K562 (cell line): ENCODE measurements at regions not wholly inside any gene's neighbourhood (a gene's known extent, or its start where the extent isn't known, plus 50 kb on each side); places are given as distances from the start of the nearest gene placed in this dataset.

Source experiments
- ATAC-seq: fragments of 200-7000 bp; cut with Tn5 transposase; 3 replicates; pipeline ENCODE4 v1.9.1; 2020; ENCODE audit warnings: moderate library complexity
- BruUV-seq: library from RNA; stranded (reverse); fragments of 400-500 nt; replicated peaks from 2 replicates; lab custom pipeline; 2021; lab: Mats Ljungman, UMichigan
- CTCF ChIA-PET: fragments of 300-600 bp; formaldehyde crosslinking; extraction: SDS; loops from one replicate; lab custom pipeline; 2021; ENCODE audit warnings: low intra/inter-chr PET ratio; lab: Yijun Ruan, JAX
- POLR2A ChIA-PET: fragments of 300-600, 350-650 bp; sonication (Branson Sonifier 250); formaldehyde crosslinking; extraction: SDS; loops from one replicate; lab custom pipeline; 2021; ENCODE audit warnings: antibody characterized with exemption, inconsistent platforms; lab: Yijun Ruan, JAX
- DNase-seq, 4 experiments: peaks; one replicate each; pipeline versions ENCODE4 v3.0.0 to v3.0.0-alpha.2; 2011 to 2018; ENCODE audit warnings: low spot score in 3 of 4, mixed read lengths in 3 of 4; ENCODE audit errors: extremely low read depth in 1 of 4
- FAIRE-seq: peaks from 2 replicates; lab custom pipeline; 2011; peaks lifted over from hg19 to GRCh38; lab: Jason Lieb, UNC
- H2AFZ ChIP-seq: 2 replicates; pipeline ENCODE4 v1.6.0; 2011; ENCODE audit warnings: low read depth, low read length, control low read depth, inconsistent platforms
- H3K27ac ChIP-seq: fragments of 200-600 bp; 3 replicates; pipeline ENCODE4 v1.8.0; 2011; ENCODE audit warnings: low read depth, mild to moderate bottlenecking, control low read depth, inconsistent platforms, low read length, moderate library complexity, mixed read lengths; ENCODE audit errors: extremely low read depth
- H3K27me3 ChIP-seq, 2 experiments: fragments of 300-600 bp in 1 of 2; 2 replicates in 1 of 2; 3 replicates in 1 of 2; pipeline versions ENCODE4 v1.6.0 to v1.8.0; 2011; ENCODE audit warnings: inconsistent platforms in 2 of 2, low read length in 2 of 2, mild to moderate bottlenecking in 1 of 2, mixed read lengths in 1 of 2, moderate library complexity in 1 of 2; ENCODE audit not compliant: control insufficient read depth in 2 of 2, insufficient read depth in 2 of 2
- H3K36me3 ChIP-seq: fragments of 300-600 bp; 3 replicates; pipeline ENCODE4 v1.8.0; 2011; ENCODE audit warnings: mild to moderate bottlenecking, low read length, inconsistent platforms; ENCODE audit not compliant: control insufficient read depth, insufficient read depth
- H3K4me1 ChIP-seq, 2 experiments: fragments of 200-600 bp in 1 of 2; replicated peaks in 1 of 2; 2 replicates in 1 of 2; 3 replicates in 1 of 2; pipeline versions ENCODE4 v1.5.1 to v1.8.0; 2011; ENCODE audit warnings: inconsistent platforms in 2 of 2, low read length in 2 of 2, mild to moderate bottlenecking in 1 of 2, mixed read lengths in 1 of 2, moderate library complexity in 1 of 2; ENCODE audit not compliant: control insufficient read depth in 2 of 2, insufficient read depth in 2 of 2
- H3K4me2 ChIP-seq: 2 replicates; pipeline ENCODE4 v1.6.1; 2011; ENCODE audit warnings: low read length, control low read depth, inconsistent platforms, mixed read lengths; ENCODE audit not compliant: insufficient read depth
- H3K4me3 ChIP-seq: fragments of 200-600 bp; sonication (generic), shearing (Covaris generic); 2 replicates; pipeline ENCODE4 v1.5.1; 2016; ENCODE audit warnings: control low read depth, inconsistent platforms
- H3K79me2 ChIP-seq: fragments of 200-600 bp; 3 replicates; pipeline ENCODE4 v1.8.0; 2011; ENCODE audit warnings: low read length, inconsistent platforms; ENCODE audit not compliant: control insufficient read depth, insufficient read depth
- H3K9ac ChIP-seq, 2 experiments: 2 replicates each; pipeline versions ENCODE4 v1.6.0 to v1.6.1; 2011; ENCODE audit warnings: low read depth in 2 of 2, low read length in 2 of 2, control low read depth in 1 of 2, inconsistent platforms in 1 of 2, mild to moderate bottlenecking in 1 of 2, mixed read lengths in 1 of 2; ENCODE audit not compliant: insufficient read depth in 1 of 2
- H3K9me1 ChIP-seq: one replicate; pipeline ENCODE4 v1.6.0; 2011; ENCODE audit warnings: inconsistent platforms, mild to moderate bottlenecking, low read length, moderate library complexity; ENCODE audit not compliant: control insufficient read depth, insufficient read depth
- H3K9me3 ChIP-seq: replicated peaks from 2 replicates; pipeline ENCODE4 v1.5.1; 2011; ENCODE audit warnings: low read depth, low read length, inconsistent platforms; ENCODE audit not compliant: control insufficient read depth, insufficient read depth
- H4K20me1 ChIP-seq: replicated peaks from 2 replicates; pipeline ENCODE4 v1.6.1; 2011; ENCODE audit warnings: low read length, inconsistent platforms, mixed read lengths; ENCODE audit not compliant: control insufficient read depth, insufficient read depth
- ARID1B ChIP-seq: fragments of 450-650 bp; IDR thresholded peaks from 2 replicates; pipeline ENCODE4 v1.6.1; 2016; ENCODE audit warnings: antibody characterized with exemption, mild to moderate bottlenecking, inconsistent platforms
- BCOR ChIP-seq: fragments of 450-650 bp; IDR thresholded peaks from 2 replicates; pipeline ENCODE4 v1.6.1; 2016
- BHLHE40 ChIP-seq: IDR thresholded peaks from 2 replicates; pipeline ENCODE4 v1.6.1; 2011; ENCODE audit warnings: low read length, improper control_type of control experiment
- CGGBP1 ChIP-seq: fragments of 250-450 bp; sonication (Bioruptor Pico); IDR thresholded peaks from 2 replicates; pipeline ENCODE4 v1.9.0; 2021; ENCODE audit warnings: mild to moderate bottlenecking
- HBP1 ChIP-seq: fragments of 450-650 bp; formaldehyde crosslinking; IDR thresholded peaks from 2 replicates; pipeline ENCODE4 v1.4.0; 2022; ENCODE audit warnings: missing genetic modification characterization
- HDAC3 ChIP-seq: fragments of 450-650 bp; IDR thresholded peaks from 2 replicates; pipeline ENCODE4 v1.6.1; 2018; ENCODE audit warnings: borderline replicate concordance, mild to moderate bottlenecking, moderate library complexity; ENCODE audit not compliant: partially characterized antibody
- MEF2A ChIP-seq: IDR thresholded peaks from 2 replicates; pipeline ENCODE4 v1.6.1; 2011; ENCODE audit warnings: low read depth, mild to moderate bottlenecking, low read length, moderate library complexity; ENCODE audit not compliant: control insufficient read depth
- MTA1 ChIP-seq: fragments of 450-650 bp; IDR thresholded peaks from 2 replicates; pipeline ENCODE4 v1.6.1; 2017; ENCODE audit warnings: borderline replicate concordance
- NCOA6 ChIP-seq: fragments of 450-650 bp; IDR thresholded peaks from 2 replicates; pipeline ENCODE4 v1.6.1; 2017; ENCODE audit warnings: mild to moderate bottlenecking
- NR2F6 ChIP-seq: fragments of 450-650 bp; formaldehyde crosslinking; IDR thresholded peaks from 2 replicates; pipeline ENCODE4 v1.4.0; 2020; ENCODE audit warnings: mild to moderate bottlenecking
- PHF21A ChIP-seq: fragments of 450-650 bp; IDR thresholded peaks from 2 replicates; pipeline ENCODE4 v1.6.1; 2017; ENCODE audit warnings: low read depth, borderline replicate concordance
- PTBP1 ChIP-seq: fragments of 200-400 bp; formaldehyde crosslinking; IDR thresholded peaks from 2 replicates; pipeline ENCODE4 v1.6.1; 2017; ENCODE audit warnings: low read depth, low read length
- RBM34 ChIP-seq: fragments of 200-400 bp; formaldehyde crosslinking; IDR thresholded peaks from 2 replicates; pipeline ENCODE4 v1.6.1; 2018; ENCODE audit warnings: low read length, borderline replicate concordance; ENCODE audit not compliant: insufficient read depth
- SIN3A ChIP-seq, 2 experiments: fragments of 150-350 bp in 1 of 2; IDR thresholded peaks; 2 replicates each; pipeline ENCODE4 v1.6.1; 2011 to 2016; ENCODE audit warnings: borderline replicate concordance in 2 of 2, low read depth in 2 of 2, low read length in 2 of 2, mild to moderate bottlenecking in 2 of 2, moderate library complexity in 2 of 2; ENCODE audit not compliant: control insufficient read depth in 1 of 2
- SNIP1 ChIP-seq: fragments of 450-650 bp; IDR thresholded peaks from 2 replicates; pipeline ENCODE4 v1.7.1; 2017; ENCODE audit warnings: low read depth, mild to moderate bottlenecking
- USF1 ChIP-seq: sonication (generic); formaldehyde crosslinking; IDR thresholded peaks from 2 replicates; pipeline ENCODE4 v1.9.0; 2022; ENCODE audit warnings: mild to moderate bottlenecking, missing genetic modification reagents
- ZBTB12 ChIP-seq: fragments of 250-450 bp; sonication (Bioruptor Pico); IDR thresholded peaks from 2 replicates; pipeline ENCODE4 v1.4.0; 2020
- WGBS: fragments of 100-300 bp; shearing (Covaris generic); methylation state at CpG from one replicate; pipeline ENCODE4 v1.1.6; 2016; ENCODE audit warnings: low coverage, mixed read lengths; ENCODE audit not compliant: insufficient coverage; ENCODE audit errors: missing lambda C conversion rate; 5-methylcytosine and 5-hydroxymethylcytosine counted together
- in situ Hi-C: fragments of 300-500 bp; cut with MboI; formaldehyde crosslinking; loops from 4 replicates; pipeline ENCODE4 v1.15.0; 2018; ENCODE audit warnings: inconsistent platforms, mixed read lengths
- intact Hi-C: fragments of 100-400 bp; cut with micrococcal nuclease; formaldehyde crosslinking; loops from 2 replicates; pipeline ENCODE4 v1.14.2; 2022
- TF ChIP-seq, protein P1 (sequence below): fragments of 450-650 bp; IDR thresholded peaks from 2 replicates; pipeline ENCODE4 v1.6.1; 2018; ENCODE audit not compliant: partially characterized antibody

DNA sequence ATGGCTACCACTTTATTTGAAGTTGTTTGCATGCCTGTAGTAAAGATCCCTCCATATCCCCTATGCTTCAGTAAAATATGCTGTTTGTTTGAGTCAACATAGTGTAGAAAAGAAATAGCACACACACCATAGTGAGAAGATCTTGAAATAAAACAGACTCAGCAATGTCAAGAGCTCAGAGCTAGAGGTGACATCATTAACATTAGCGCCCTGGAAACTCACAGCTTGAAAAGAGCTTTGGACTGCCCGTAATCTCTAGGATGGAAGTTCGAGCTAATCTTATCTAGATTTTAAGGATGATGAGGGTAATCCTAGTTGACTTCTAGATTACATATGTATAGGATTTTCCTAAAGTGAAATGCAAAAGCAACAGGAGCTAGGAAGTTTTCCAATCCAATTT is 275.6 kb downstream of the SMARCA1 start:
- Histone ChIP-seq H3K9me1 (no peaks in the 10 kb centered on the region), H3K4me3 (no peak overlapping the region), H3K4me1 (no peaks in the 10 kb centered on the region), H2AFZ (no peak overlapping the region), H3K9ac (no peak overlapping the region), H3K27ac (no peak overlapping the region), H3K36me3 (no peaks in the 10 kb centered on the region), H4K20me1 (no peaks in the 10 kb centered on the region), H3K4me2 (no peak overlapping the region), H3K27me3 (no peaks in the 10 kb centered on the region), H3K9me3 (no peaks in the 10 kb centered on the region), H3K79me2 (no peaks in the 10 kb centered on the region)
- WGBS, result 0% methylated on average over 3 of the region's 3 CpGs
- DNase-seq, result no peak
- no TSS peak for BruUV-seq
- ATAC-seq, result no peak
- no peak for FAIRE-seq
- in situ Hi-C loops, result no loop called here
- intact Hi-C loops, result no loop called here
- POLR2A ChIA-PET, result no interaction called here
- CTCF ChIA-PET, result no interaction called here
- no peak for TF ChIP-seq MTA1
- TF ChIP-seq NR2F6, result no peak
- no peak for TF ChIP-seq BHLHE40
- no peak for TF ChIP-seq ARID1B
- no peak for TF ChIP-seq PTBP1
- no peak for TF ChIP-seq SNIP1
- TF ChIP-seq USF1 (CRISPR knock-in tag), result no peak
- TF ChIP-seq HBP1 (CRISPR knock-in tag), result no peak
- TF ChIP-seq, protein P1, sequence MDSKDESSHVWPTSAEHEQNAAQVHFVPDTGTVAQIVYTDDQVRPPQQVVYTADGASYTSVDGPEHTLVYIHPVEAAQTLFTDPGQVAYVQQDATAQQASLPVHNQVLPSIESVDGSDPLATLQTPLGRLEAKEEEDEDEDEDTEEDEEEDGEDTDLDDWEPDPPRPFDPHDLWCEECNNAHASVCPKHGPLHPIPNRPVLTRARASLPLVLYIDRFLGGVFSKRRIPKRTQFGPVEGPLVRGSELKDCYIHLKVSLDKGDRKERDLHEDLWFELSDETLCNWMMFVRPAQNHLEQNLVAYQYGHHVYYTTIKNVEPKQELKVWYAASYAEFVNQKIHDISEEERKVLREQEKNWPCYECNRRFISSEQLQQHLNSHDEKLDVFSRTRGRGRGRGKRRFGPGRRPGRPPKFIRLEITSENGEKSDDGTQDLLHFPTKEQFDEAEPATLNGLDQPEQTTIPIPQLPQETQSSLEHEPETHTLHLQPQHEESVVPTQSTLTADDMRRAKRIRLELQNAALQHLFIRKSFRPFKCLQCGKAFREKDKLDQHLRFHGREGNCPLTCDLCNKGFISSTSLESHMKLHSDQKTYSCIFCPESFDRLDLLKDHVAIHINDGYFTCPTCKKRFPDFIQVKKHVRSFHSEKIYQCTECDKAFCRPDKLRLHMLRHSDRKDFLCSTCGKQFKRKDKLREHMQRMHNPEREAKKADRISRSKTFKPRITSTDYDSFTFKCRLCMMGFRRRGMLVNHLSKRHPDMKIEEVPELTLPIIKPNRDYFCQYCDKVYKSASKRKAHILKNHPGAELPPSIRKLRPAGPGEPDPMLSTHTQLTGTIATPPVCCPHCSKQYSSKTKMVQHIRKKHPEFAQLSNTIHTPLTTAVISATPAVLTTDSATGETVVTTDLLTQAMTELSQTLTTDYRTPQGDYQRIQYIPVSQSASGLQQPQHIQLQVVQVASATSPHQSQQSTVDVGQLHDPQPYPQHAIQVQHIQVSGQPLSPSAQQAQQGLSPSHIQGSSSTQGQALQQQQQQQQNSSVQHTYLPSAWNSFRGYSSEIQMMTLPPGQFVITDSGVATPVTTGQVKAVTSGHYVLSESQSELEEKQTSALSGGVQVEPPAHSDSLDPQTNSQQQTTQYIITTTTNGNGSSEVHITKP, result no peak
- no peak for TF ChIP-seq NCOA6
- no peak for TF ChIP-seq SIN3A (IDR thresholded peaks at IDR 0.05; ENCODE audit: borderline replicate concordance in 2 of 2, control insufficient read depth in 1 of 2, low read depth in 2 of 2, low read length in 2 of 2)
- no peak for TF ChIP-seq CGGBP1 (CRISPR knock-in tag)
- TF ChIP-seq ZBTB12, result no peak
- TF ChIP-seq MEF2A, result no peak
- no peak for TF ChIP-seq BCOR
- TF ChIP-seq HDAC3, result no peak
- TF ChIP-seq PHF21A, result no peak
- TF ChIP-seq RBM34, result no peak
